H9 (cell line): ENCODE measurements at regions not wholly inside any gene's neighbourhood (a gene's known extent, or its start where the extent isn't known, plus 50 kb on each side); places are given as distances from the start of the nearest gene placed in this dataset.

Experiments used
- DNase-seq: peaks from one replicate; pipeline ENCODE4 v3.0.0-alpha.2; 2017
- H2AFZ ChIP-seq: one replicate; pipeline ENCODE4 v1.6.1; 2013; ENCODE audit warnings: mild to moderate bottlenecking, low read length, control low read depth, moderate library complexity
- H2AK5ac ChIP-seq: 2 replicates; pipeline ENCODE4 v1.6.1; 2013; ENCODE audit warnings: low read length, control low read depth, mixed read lengths; ENCODE audit not compliant: insufficient read length
- H2BK120ac ChIP-seq: one replicate; pipeline ENCODE4 v1.6.1; 2013; ENCODE audit warnings: low read depth, mild to moderate bottlenecking, low read length, control low read depth, inconsistent platforms; ENCODE audit not compliant: poor library complexity, severe bottlenecking
- H2BK12ac ChIP-seq: 2 replicates; pipeline ENCODE4 v1.6.1; 2013; ENCODE audit warnings: low read length, control low read depth, mixed read lengths, low read depth; ENCODE audit not compliant: insufficient read length
- H2BK15ac ChIP-seq: 2 replicates; pipeline ENCODE4 v1.6.1; 2013; ENCODE audit warnings: low read depth, low read length, control low read depth
- H2BK20ac ChIP-seq: one replicate; pipeline ENCODE4 v1.6.1; 2013; ENCODE audit warnings: low read depth, mild to moderate bottlenecking, low read length, control low read depth, inconsistent platforms; ENCODE audit not compliant: poor library complexity, severe bottlenecking
- H2BK5ac ChIP-seq: 2 replicates; pipeline ENCODE4 v1.6.1; 2013; ENCODE audit warnings: low read length, control low read depth, mixed read lengths; ENCODE audit not compliant: insufficient read length
- H3K14ac ChIP-seq: 2 replicates; pipeline ENCODE4 v1.6.1; 2013; ENCODE audit warnings: low read length, control low read depth; ENCODE audit not compliant: insufficient read depth
- H3K18ac ChIP-seq: 2 replicates; pipeline ENCODE4 v1.6.1; 2013; ENCODE audit warnings: low read depth, mild to moderate bottlenecking, mixed read lengths, low read length, control low read depth; ENCODE audit not compliant: insufficient read length
- H3K23ac ChIP-seq: 2 replicates; pipeline ENCODE4 v1.6.1; 2013; ENCODE audit warnings: low read length, control low read depth, mixed read lengths, low read depth; ENCODE audit not compliant: insufficient read length
- H3K23me2 ChIP-seq: 2 replicates; pipeline ENCODE4 v1.6.1; 2013; ENCODE audit warnings: low read depth, mild to moderate bottlenecking, mixed read lengths, low read length, control low read depth; ENCODE audit not compliant: insufficient read length, poor library complexity, severe bottlenecking
- H3K27ac ChIP-seq: 2 replicates; pipeline ENCODE4 v1.5.1; 2013; ENCODE audit warnings: low read length, control low read depth, mixed read lengths, low read depth; ENCODE audit not compliant: insufficient read length
- H3K27me3 ChIP-seq: 2 replicates; pipeline ENCODE4 v1.6.1; 2013; ENCODE audit warnings: low read length, control low read depth, inconsistent platforms; ENCODE audit not compliant: insufficient read depth
- H3K4ac ChIP-seq: 2 replicates; pipeline ENCODE4 v1.6.1; 2013; ENCODE audit warnings: low read depth, mild to moderate bottlenecking, control low read depth, inconsistent platforms, low read length, moderate library complexity
- H3K4me1 ChIP-seq: 2 replicates; pipeline ENCODE4 v1.6.1; 2013; ENCODE audit warnings: low read length, control low read depth, inconsistent platforms; ENCODE audit not compliant: insufficient read depth
- H3K4me2 ChIP-seq: 2 replicates; pipeline ENCODE4 v1.6.1; 2013; ENCODE audit warnings: low read length, control low read depth, mixed read lengths; ENCODE audit not compliant: insufficient read length, insufficient read depth
- H3K56ac ChIP-seq: 2 replicates; pipeline ENCODE4 v1.6.1; 2013; ENCODE audit warnings: low read depth, mild to moderate bottlenecking, mixed read lengths, low read length, control low read depth; ENCODE audit not compliant: insufficient read length
- H3K79me1 ChIP-seq: 2 replicates; pipeline ENCODE4 v1.6.1; 2013; ENCODE audit warnings: low read depth, mild to moderate bottlenecking, moderate library complexity, low read length, control low read depth, inconsistent platforms; ENCODE audit not compliant: insufficient read depth, poor library complexity, severe bottlenecking
- H3K79me2 ChIP-seq: 2 replicates; pipeline ENCODE4 v1.6.1; 2013; ENCODE audit warnings: low read length, control low read depth, inconsistent platforms; ENCODE audit not compliant: insufficient read depth
- H3K9ac ChIP-seq: 2 replicates; pipeline ENCODE4 v1.6.1; 2013; ENCODE audit warnings: low read length, control low read depth, mixed read lengths; ENCODE audit not compliant: insufficient read length; ENCODE audit errors: extremely low read depth
- H3K9me3 ChIP-seq: one replicate; pipeline ENCODE4 v1.6.1; 2013; ENCODE audit warnings: low read depth, low read length, inconsistent platforms; ENCODE audit not compliant: control insufficient read depth
- H3T11ph ChIP-seq: one replicate; pipeline ENCODE4 v1.6.1; 2013; ENCODE audit warnings: mild to moderate bottlenecking, low read length, control low read depth, inconsistent platforms
- H4K20me1 ChIP-seq: one replicate; pipeline ENCODE4 v1.6.1; 2013; ENCODE audit not compliant: control insufficient read depth, insufficient read length, insufficient read depth
- H4K5ac ChIP-seq: 2 replicates; pipeline ENCODE4 v1.6.1; 2013; ENCODE audit warnings: low read depth, mild to moderate bottlenecking, mixed read lengths, low read length, control low read depth; ENCODE audit not compliant: insufficient read length
- H4K8ac ChIP-seq: replicated peaks from 2 replicates; pipeline ENCODE4 v1.6.1; 2013; ENCODE audit warnings: low read length, control low read depth, mixed read lengths, low read depth; ENCODE audit not compliant: insufficient read length
- H4K91ac ChIP-seq: 2 replicates; pipeline ENCODE4 v1.6.1; 2013; ENCODE audit warnings: low read depth, mild to moderate bottlenecking, moderate library complexity, mixed read lengths, low read length, control low read depth; ENCODE audit not compliant: insufficient read length
- H3K27ac Mint-ChIP-seq, 3 experiments: 2 replicates in 2 of 3; 3 replicates in 1 of 3; pipeline ENCODE4 v1.8.0; 2020 to 2021; ENCODE audit warnings: mixed read lengths in 3 of 3, mild to moderate bottlenecking in 1 of 3, moderate library complexity in 1 of 3
- H3K27me3 Mint-ChIP-seq: 2 replicates; pipeline ENCODE4 v1.8.0; 2021; ENCODE audit warnings: low read depth, mild to moderate bottlenecking, moderate library complexity, mixed read lengths
- H3K36me3 Mint-ChIP-seq, 3 experiments: 2 replicates in 2 of 3; 3 replicates in 1 of 3; pipeline ENCODE4 v1.8.0; 2020 to 2021; ENCODE audit warnings: low read depth in 3 of 3, mixed read lengths in 3 of 3; ENCODE audit not compliant: insufficient read depth in 1 of 3
- H3K4me1 Mint-ChIP-seq, 2 experiments: 2 replicates each; pipeline ENCODE4 v1.8.0; 2020; ENCODE audit warnings: mixed read lengths in 2 of 2
- H3K4me3 Mint-ChIP-seq, 2 experiments: 2 replicates in 1 of 2; 3 replicates in 1 of 2; pipeline ENCODE4 v1.8.0; 2020 to 2021; ENCODE audit warnings: mild to moderate bottlenecking in 2 of 2, mixed read lengths in 2 of 2, moderate library complexity in 1 of 2
- H3K9me3 Mint-ChIP-seq, 2 experiments: 2 replicates in 1 of 2; 3 replicates in 1 of 2; pipeline ENCODE4 v1.8.0; 2020; ENCODE audit warnings: mild to moderate bottlenecking in 2 of 2, mixed read lengths in 2 of 2, moderate library complexity in 1 of 2
- WGBS: extraction: QIAGEN DNeasy Blood & Tissue Kit; methylation state at CpG from one replicate; pipeline ENCODE4 v1.1.7; 2013; ENCODE audit warnings: missing lambda C conversion rate, low lambda C conversion rate, mixed read lengths; ENCODE audit not compliant: insufficient read length; ENCODE audit errors: extremely low coverage; 5-methylcytosine and 5-hydroxymethylcytosine counted together
- TF ChIP-seq, protein P1 (sequence below): fragments of 200-600 bp; sonication (generic); conservative IDR thresholded peaks from 3 replicates; pipeline ENCODE4 v1.8.0; 2021; ENCODE audit warnings: antibody characterized with exemption, mild to moderate bottlenecking

DNA sequence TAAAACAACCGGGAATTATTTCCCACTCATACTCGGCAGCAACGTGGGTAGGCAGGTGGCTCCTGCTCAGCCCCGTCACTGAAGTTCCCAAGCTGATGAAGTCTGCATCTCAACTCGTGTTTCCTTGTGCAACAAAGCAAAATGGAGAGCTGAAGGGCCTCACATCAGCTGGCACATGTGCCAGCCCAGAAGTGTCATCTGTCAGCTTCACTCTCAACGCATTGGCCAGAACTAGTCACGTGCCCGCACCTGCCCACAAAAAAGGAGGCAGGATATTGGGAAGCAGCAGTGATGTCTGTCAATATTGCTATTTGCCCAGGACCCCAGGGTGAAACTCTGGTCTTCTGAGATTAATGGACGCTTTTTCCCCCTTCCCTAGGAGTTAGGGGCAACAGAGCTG, 344.0 kb downstream of the BCL11B start:
- Histone ChIP-seq H3T11ph (no peak overlapping the region), H3K4me2 (no peak overlapping the region), H3K79me2 (no peaks in the 10 kb centered on the region), H3K23me2 (no peaks in the 10 kb centered on the region), H3K23ac (no peak overlapping the region), H4K91ac (no peak overlapping the region), H4K5ac (no peak overlapping the region), H3K9me3 (no peaks in the 10 kb centered on the region), H2BK5ac (no peak overlapping the region), H3K9ac (no peak overlapping the region), H3K18ac (no peak overlapping the region), H3K27me3 (no peaks in the 10 kb centered on the region), H3K4ac (no peak overlapping the region), H3K56ac (no peak overlapping the region), H2BK12ac (no peak overlapping the region), H2AFZ (no peak overlapping the region), H4K20me1 (no peaks in the 10 kb centered on the region), H3K79me1 (no peaks in the 10 kb centered on the region), H3K4me1 (no peaks in the 10 kb centered on the region), H2BK15ac (no peak overlapping the region), H4K8ac (no peak overlapping the region), H3K27ac (no peak overlapping the region), H2BK120ac (no peak overlapping the region), H3K14ac (no peak overlapping the region), H2AK5ac (no peak overlapping the region), H2BK20ac (no peak overlapping the region)
- Mint-ChIP-seq H3K36me3 (no peaks in the 10 kb centered on the region), H3K9me3 (no peaks in the 10 kb centered on the region), H3K27me3 (no peaks in the 10 kb centered on the region; the same call in 1 of the 2 replicates), H3K4me3 (no peak overlapping the region), H3K27ac (no peak overlapping the region; a peak in 1 of 7 replicates), H3K4me1 (peaks cover 5 to 6% of the 10 kb centered on the region in 2 experiments)
- no peak for DNase-seq
- no CpG with 5 or more reads among the region's 9 CpGs for WGBS
- TF ChIP-seq, protein P1, sequence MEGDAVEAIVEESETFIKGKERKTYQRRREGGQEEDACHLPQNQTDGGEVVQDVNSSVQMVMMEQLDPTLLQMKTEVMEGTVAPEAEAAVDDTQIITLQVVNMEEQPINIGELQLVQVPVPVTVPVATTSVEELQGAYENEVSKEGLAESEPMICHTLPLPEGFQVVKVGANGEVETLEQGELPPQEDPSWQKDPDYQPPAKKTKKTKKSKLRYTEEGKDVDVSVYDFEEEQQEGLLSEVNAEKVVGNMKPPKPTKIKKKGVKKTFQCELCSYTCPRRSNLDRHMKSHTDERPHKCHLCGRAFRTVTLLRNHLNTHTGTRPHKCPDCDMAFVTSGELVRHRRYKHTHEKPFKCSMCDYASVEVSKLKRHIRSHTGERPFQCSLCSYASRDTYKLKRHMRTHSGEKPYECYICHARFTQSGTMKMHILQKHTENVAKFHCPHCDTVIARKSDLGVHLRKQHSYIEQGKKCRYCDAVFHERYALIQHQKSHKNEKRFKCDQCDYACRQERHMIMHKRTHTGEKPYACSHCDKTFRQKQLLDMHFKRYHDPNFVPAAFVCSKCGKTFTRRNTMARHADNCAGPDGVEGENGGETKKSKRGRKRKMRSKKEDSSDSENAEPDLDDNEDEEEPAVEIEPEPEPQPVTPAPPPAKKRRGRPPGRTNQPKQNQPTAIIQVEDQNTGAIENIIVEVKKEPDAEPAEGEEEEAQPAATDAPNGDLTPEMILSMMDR = no peak
